Tibial nerve (tissue), 4 donors: ENCODE measurements at regions not wholly inside any gene's neighbourhood (a gene's known extent, or its start where the extent isn't known, plus 50 kb on each side); places are given as distances from the start of the nearest gene placed in this dataset.

Experiments used
- EP300 ChIP-seq, 2 donors: sonication (generic); formaldehyde crosslinking; IDR thresholded peaks; one replicate each; pipeline ENCODE4 v1.6.1; 2017; ENCODE audit warnings: antibody characterized with exemption in 2 of 2, mild to moderate bottlenecking in 1 of 2
- POLR2A ChIP-seq, 2 donors: fragments of 450-650 bp; IDR thresholded peaks; one replicate each; pipeline ENCODE4 v1.6.1; 2017; ENCODE audit warnings: antibody characterized with exemption in 2 of 2, mild to moderate bottlenecking in 2 of 2, moderate library complexity in 2 of 2
- TF ChIP-seq, protein P1 (sequence below), 5 experiments: fragments of 200-600 bp in 3 of 5; fragments of 450-650 bp in 2 of 5; sonication (generic) in 3 of 5; IDR thresholded peaks; one replicate each; pipeline ENCODE4 v1.5.1; 2016 to 2019; ENCODE audit warnings: antibody characterized with exemption in 5 of 5, mild to moderate bottlenecking in 3 of 5, moderate library complexity in 2 of 5

DNA sequence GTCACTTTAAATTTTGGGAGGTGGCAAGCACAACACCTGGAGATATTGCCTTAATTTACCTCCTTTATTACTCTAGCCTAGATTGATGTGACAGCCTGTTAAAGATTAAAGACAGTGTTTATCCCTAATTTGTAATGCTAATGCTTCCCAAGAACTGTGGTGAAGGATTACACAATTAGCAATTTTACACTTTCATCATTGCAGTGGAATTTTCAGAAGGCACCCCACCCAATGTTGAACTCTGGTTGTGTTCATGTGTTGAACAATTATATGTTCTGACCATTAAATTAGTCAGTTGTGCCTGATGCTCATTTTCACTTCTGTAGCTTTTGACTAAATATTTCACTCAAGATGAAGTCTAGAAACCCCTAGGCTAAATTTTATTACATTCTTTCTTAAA lies 317.1 kb upstream of the CWC22 start:
- TF ChIP-seq, protein P1, sequence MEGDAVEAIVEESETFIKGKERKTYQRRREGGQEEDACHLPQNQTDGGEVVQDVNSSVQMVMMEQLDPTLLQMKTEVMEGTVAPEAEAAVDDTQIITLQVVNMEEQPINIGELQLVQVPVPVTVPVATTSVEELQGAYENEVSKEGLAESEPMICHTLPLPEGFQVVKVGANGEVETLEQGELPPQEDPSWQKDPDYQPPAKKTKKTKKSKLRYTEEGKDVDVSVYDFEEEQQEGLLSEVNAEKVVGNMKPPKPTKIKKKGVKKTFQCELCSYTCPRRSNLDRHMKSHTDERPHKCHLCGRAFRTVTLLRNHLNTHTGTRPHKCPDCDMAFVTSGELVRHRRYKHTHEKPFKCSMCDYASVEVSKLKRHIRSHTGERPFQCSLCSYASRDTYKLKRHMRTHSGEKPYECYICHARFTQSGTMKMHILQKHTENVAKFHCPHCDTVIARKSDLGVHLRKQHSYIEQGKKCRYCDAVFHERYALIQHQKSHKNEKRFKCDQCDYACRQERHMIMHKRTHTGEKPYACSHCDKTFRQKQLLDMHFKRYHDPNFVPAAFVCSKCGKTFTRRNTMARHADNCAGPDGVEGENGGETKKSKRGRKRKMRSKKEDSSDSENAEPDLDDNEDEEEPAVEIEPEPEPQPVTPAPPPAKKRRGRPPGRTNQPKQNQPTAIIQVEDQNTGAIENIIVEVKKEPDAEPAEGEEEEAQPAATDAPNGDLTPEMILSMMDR (IDR thresholded peaks at IDR 0.05), result no peak
- TF ChIP-seq POLR2A (IDR thresholded peaks at IDR 0.05) (no peak), EP300 (IDR thresholded peaks at IDR 0.05) (no peak)
